WI38 (cell line): ENCODE measurements at regions not wholly inside any gene's neighbourhood (a gene's known extent, or its start where the extent isn't known, plus 50 kb on each side); places are given as distances from the start of the nearest gene placed in this dataset.

Experiments
- H3K4me3 ChIP-seq: 2 replicates; pipeline ENCODE4 v1.5.1; 2011; ENCODE audit warnings: low read depth, mild to moderate bottlenecking, control low read depth, low read length
- CTCF ChIP-seq: IDR thresholded peaks from 2 replicates; pipeline ENCODE4 v1.5.1; 2012; ENCODE audit warnings: low read depth, mild to moderate bottlenecking, control low read depth, low read length

DNA sequence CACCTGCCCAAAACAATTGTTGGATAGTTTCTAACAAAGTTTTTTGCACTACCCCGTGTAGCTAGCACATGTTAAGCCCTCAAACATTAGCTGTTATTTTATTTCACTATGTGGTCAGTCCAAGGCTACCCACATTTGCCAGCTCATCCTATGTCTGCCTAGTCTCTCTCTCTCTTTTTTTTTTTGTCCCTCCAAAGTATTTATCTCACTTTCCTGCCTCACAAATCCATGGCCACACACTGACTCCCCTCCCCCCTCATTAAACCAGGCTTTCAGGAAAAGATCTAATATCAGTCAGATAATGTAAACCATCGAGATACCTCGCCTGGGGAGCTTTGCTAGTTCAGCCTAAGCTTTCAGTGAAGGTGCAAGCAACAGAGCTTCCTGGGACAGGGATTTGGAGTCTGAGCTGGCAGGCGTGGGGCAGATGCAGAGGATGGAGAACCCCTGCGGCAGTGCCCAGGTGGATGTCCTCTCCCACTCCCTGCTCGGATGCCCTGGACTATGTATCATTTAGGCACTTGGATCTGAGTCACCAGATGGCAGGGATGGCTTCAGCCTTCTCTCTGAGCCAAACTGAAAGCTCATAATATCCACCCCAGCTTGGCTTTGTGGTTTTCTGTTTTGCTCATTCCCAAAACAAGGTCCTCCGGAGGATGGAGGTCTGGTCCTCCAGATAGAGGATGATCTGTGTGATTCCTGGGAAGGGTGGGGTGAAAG lies 73.7 kb upstream of the FOXF1 start:
- TF ChIP-seq CTCF = no peak
- H3K4me3 ChIP-seq = no peak overlapping the region

DNA sequence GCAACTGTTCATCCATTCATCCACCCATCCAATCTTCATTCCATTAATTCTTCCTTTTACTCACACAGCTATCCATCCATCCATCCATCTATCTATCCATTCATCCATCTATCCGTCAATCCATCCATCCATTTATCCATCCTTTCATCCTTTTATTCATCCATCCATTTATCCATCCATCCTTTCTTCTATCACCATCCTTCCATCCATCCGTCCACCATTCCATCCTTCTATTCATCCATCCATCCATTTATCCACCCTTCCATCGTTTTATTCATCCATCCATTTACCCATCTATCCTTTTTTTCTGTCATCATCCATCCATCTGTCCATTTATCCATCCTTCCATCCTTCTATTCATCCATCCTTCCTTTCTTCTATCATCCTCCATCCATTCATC lies 73.0 kb upstream of the FOXF1 start:
- no peak overlapping the region for H3K4me3 ChIP-seq

GRCh38 chr16:86442703-86443102 lies 67.6 kb upstream of the FOXF1 start:
- no peak for TF ChIP-seq CTCF
- H3K4me3 ChIP-seq = no peak overlapping the region

More for the DNA sequence above, 73.0 kb upstream of the FOXF1 start:
- TF ChIP-seq CTCF = no peak

GRCh38 chr16:86443508-86444147 lies 66.7 kb upstream of the FOXF1 start:
- no peak overlapping the region for H3K4me3 ChIP-seq
- TF ChIP-seq CTCF = no peak

GRCh38 chr16:86444261-86444660 lies 66.1 kb upstream of the FOXF1 start:
- TF ChIP-seq CTCF = no peak
- H3K4me3 ChIP-seq = no peak overlapping the region

DNA sequence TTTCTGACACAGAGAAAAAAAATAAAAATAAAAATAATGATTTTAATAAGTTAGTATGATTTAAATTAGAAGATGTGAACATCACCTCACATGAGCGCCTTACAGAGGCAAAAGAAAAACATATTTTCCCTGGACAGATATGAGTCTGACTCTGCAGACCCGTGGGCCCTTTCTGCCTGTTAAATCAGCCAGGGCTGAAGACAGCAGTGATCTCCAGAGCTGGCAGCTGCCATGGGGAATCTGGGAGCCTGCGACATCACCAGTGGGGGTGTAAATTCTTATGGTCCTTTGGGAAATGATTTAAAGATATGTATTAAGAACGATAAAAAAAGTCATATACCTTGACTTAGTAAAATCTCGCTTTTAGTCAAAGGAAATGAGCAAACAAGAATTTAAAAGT lies 65.7 kb upstream of the FOXF1 start:
- H3K4me3 ChIP-seq = no peak overlapping the region

More for the DNA sequence above, 65.7 kb upstream of the FOXF1 start:
- TF ChIP-seq CTCF = no peak
